ENCODE measurements at regions not wholly inside any gene's neighbourhood (a gene's known extent, or its start where the extent isn't known, plus 50 kb on each side); places are given as distances from the start of the nearest gene placed in this dataset.

DNA sequence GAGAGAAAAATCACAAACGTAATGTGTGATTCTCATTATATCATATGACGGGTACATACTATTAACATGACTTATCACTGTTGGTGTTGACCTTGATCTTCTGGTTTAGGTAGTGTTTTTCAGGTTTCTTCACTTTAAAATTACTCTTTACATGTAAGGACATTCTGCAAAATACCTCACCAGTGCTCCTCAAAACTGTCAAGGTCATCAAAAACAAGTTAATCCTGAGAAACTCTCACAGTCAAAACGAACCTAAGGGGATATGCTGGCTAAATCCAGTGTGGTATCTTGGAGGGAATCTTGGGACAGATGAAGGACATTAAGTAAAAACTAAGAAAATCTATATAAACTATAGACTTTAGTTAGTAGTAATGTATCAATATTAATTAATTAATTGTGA is 499.8 kb downstream of the IRS1 start:
- no peak for DNase-seq (ENCODE audit: low spot score)
- Mint-ChIP-seq H3K27ac (no peak overlapping the region), H3K36me3 (ENCODE audit: low read depth) (no peaks in the 10 kb centered on the region), H3K4me3 (no peak overlapping the region), H3K9me3 (no peaks in the 10 kb centered on the region), H3K27me3 (ENCODE audit: insufficient read depth, low read depth, poor library complexity) (no peaks in the 10 kb centered on the region), H3K4me1 (no peaks in the 10 kb centered on the region)
- no peaks in the 10 kb centered on the region for H3K27me3 ChIP-seq (ENCODE audit: insufficient read depth)
- no peaks in the 10 kb centered on the region for H4K20me1 ChIP-seq (replicated peaks; ENCODE audit: insufficient read depth)
- H3K27ac ChIP-seq (ENCODE audit: low read depth), result no peak overlapping the region
- TF ChIP-seq, protein P1, sequence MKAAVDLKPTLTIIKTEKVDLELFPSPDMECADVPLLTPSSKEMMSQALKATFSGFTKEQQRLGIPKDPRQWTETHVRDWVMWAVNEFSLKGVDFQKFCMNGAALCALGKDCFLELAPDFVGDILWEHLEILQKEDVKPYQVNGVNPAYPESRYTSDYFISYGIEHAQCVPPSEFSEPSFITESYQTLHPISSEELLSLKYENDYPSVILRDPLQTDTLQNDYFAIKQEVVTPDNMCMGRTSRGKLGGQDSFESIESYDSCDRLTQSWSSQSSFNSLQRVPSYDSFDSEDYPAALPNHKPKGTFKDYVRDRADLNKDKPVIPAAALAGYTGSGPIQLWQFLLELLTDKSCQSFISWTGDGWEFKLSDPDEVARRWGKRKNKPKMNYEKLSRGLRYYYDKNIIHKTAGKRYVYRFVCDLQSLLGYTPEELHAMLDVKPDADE (IDR thresholded peaks at IDR 0.05), result no peak
- TF ChIP-seq, protein P2, sequence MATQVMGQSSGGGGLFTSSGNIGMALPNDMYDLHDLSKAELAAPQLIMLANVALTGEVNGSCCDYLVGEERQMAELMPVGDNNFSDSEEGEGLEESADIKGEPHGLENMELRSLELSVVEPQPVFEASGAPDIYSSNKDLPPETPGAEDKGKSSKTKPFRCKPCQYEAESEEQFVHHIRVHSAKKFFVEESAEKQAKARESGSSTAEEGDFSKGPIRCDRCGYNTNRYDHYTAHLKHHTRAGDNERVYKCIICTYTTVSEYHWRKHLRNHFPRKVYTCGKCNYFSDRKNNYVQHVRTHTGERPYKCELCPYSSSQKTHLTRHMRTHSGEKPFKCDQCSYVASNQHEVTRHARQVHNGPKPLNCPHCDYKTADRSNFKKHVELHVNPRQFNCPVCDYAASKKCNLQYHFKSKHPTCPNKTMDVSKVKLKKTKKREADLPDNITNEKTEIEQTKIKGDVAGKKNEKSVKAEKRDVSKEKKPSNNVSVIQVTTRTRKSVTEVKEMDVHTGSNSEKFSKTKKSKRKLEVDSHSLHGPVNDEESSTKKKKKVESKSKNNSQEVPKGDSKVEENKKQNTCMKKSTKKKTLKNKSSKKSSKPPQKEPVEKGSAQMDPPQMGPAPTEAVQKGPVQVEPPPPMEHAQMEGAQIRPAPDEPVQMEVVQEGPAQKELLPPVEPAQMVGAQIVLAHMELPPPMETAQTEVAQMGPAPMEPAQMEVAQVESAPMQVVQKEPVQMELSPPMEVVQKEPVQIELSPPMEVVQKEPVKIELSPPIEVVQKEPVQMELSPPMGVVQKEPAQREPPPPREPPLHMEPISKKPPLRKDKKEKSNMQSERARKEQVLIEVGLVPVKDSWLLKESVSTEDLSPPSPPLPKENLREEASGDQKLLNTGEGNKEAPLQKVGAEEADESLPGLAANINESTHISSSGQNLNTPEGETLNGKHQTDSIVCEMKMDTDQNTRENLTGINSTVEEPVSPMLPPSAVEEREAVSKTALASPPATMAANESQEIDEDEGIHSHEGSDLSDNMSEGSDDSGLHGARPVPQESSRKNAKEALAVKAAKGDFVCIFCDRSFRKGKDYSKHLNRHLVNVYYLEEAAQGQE (IDR thresholded peaks at IDR 0.05; ENCODE audit: unreplicated experiment), result no peak
- TF ChIP-seq, protein P3, sequence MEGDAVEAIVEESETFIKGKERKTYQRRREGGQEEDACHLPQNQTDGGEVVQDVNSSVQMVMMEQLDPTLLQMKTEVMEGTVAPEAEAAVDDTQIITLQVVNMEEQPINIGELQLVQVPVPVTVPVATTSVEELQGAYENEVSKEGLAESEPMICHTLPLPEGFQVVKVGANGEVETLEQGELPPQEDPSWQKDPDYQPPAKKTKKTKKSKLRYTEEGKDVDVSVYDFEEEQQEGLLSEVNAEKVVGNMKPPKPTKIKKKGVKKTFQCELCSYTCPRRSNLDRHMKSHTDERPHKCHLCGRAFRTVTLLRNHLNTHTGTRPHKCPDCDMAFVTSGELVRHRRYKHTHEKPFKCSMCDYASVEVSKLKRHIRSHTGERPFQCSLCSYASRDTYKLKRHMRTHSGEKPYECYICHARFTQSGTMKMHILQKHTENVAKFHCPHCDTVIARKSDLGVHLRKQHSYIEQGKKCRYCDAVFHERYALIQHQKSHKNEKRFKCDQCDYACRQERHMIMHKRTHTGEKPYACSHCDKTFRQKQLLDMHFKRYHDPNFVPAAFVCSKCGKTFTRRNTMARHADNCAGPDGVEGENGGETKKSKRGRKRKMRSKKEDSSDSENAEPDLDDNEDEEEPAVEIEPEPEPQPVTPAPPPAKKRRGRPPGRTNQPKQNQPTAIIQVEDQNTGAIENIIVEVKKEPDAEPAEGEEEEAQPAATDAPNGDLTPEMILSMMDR (conservative IDR thresholded peaks at IDR 0.05; ENCODE audit: low read depth in 2 of 2), result no peak
- TF ChIP-seq CREB1 (CRISPR knock-in tag; IDR thresholded peaks at IDR 0.05; ENCODE audit: low read depth) (no peak), EZH2phosphoT487 (IDR thresholded peaks at IDR 0.05; ENCODE audit: unreplicated experiment) (no peak), ZNF331 (CRISPR knock-in tag; IDR thresholded peaks at IDR 0.05; ENCODE audit: low read depth) (no peak), POLR2AphosphoS5 (IDR thresholded peaks at IDR 0.05; ENCODE audit: low read depth) (no peak)
- TF ChIP-seq, protein P4, sequence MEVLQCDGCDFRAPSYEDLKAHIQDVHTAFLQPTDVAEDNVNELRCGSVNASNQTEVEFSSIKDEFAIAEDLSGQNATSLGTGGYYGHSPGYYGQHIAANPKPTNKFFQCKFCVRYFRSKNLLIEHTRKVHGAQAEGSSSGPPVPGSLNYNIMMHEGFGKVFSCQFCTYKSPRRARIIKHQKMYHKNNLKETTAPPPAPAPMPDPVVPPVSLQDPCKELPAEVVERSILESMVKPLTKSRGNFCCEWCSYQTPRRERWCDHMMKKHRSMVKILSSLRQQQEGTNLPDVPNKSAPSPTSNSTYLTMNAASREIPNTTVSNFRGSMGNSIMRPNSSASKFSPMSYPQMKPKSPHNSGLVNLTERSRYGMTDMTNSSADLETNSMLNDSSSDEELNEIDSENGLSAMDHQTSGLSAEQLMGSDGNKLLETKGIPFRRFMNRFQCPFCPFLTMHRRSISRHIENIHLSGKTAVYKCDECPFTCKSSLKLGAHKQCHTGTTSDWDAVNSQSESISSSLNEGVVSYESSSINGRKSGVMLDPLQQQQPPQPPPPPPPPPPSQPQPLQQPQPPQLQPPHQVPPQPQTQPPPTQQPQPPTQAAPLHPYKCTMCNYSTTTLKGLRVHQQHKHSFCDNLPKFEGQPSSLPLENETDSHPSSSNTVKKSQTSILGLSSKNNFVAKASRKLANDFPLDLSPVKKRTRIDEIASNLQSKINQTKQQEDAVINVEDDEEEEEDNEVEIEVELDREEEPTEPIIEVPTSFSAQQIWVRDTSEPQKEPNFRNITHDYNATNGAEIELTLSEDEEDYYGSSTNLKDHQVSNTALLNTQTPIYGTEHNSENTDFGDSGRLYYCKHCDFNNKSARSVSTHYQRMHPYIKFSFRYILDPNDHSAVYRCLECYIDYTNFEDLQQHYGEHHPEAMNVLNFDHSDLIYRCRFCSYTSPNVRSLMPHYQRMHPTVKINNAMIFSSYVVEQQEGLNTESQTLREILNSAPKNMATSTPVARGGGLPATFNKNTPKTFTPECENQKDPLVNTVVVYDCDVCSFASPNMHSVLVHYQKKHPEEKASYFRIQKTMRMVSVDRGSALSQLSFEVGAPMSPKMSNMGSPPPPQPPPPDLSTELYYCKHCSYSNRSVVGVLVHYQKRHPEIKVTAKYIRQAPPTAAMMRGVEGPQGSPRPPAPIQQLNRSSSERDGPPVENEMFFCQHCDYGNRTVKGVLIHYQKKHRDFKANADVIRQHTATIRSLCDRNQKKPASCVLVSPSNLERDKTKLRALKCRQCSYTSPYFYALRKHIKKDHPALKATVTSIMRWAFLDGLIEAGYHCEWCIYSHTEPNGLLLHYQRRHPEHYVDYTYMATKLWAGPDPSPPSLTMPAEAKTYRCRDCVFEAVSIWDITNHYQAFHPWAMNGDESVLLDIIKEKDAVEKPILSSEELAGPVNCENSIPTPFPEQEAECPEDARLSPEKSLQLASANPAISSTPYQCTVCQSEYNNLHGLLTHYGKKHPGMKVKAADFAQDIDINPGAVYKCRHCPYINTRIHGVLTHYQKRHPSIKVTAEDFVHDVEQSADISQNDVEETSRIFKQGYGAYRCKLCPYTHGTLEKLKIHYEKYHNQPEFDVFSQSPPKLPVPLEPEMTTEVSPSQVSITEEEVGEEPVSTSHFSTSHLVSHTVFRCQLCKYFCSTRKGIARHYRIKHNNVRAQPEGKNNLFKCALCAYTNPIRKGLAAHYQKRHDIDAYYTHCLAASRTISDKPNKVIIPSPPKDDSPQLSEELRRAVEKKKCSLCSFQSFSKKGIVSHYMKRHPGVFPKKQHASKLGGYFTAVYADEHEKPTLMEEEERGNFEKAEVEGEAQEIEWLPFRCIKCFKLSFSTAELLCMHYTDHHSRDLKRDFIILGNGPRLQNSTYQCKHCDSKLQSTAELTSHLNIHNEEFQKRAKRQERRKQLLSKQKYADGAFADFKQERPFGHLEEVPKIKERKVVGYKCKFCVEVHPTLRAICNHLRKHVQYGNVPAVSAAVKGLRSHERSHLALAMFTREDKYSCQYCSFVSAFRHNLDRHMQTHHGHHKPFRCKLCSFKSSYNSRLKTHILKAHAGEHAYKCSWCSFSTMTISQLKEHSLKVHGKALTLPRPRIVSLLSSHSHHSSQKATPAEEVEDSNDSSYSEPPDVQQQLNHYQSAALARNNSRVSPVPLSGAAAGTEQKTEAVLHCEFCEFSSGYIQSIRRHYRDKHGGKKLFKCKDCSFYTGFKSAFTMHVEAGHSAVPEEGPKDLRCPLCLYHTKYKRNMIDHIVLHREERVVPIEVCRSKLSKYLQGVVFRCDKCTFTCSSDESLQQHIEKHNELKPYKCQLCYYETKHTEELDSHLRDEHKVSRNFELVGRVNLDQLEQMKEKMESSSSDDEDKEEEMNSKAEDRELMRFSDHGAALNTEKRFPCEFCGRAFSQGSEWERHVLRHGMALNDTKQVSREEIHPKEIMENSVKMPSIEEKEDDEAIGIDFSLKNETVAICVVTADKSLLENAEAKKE (CRISPR knock-in tag; IDR thresholded peaks at IDR 0.05), result no peak
- no peak for ATAC-seq
- no peaks in the 10 kb centered on the region for H3K36me3 ChIP-seq (ENCODE audit: insufficient read depth)
- no peaks in the 10 kb centered on the region for H3F3A ChIP-seq (replicated peaks; ENCODE audit: low read depth)
- no peaks in the 10 kb centered on the region for H3K79me2 ChIP-seq (replicated peaks; ENCODE audit: insufficient read depth)
- H2AFZ ChIP-seq, result no peak overlapping the region
- H3K4me2 ChIP-seq, result no peak overlapping the region
- H3K4me3 ChIP-seq, result no peak overlapping the region
- no peaks in the 10 kb centered on the region for H3K9me2 ChIP-seq (ENCODE audit: insufficient read depth)
- no peaks in the 10 kb centered on the region for H3K4me1 ChIP-seq (ENCODE audit: insufficient read depth)
